KMS-11 (cell line): ENCODE measurements at regions not wholly inside any gene's neighbourhood (a gene's known extent, or its start where the extent isn't known, plus 50 kb on each side); places are given as distances from the start of the nearest gene placed in this dataset.

ENCODE experiments used
- H2AFZ ChIP-seq: fragments of 200-600 bp; sonication (generic); 2 replicates; pipeline ENCODE4 v1.6.1; 2016; ENCODE audit warnings: antibody characterized with exemption, mixed run types, low read depth
- H3K27ac ChIP-seq: fragments of 200-600 bp; sonication (generic); 2 replicates; pipeline ENCODE4 v1.6.1; 2016; ENCODE audit warnings: mild to moderate bottlenecking, mixed run types
- H3K27me3 ChIP-seq: fragments of 200-600 bp; sonication (generic); 2 replicates; pipeline ENCODE4 v1.6.1; 2017; ENCODE audit warnings: mild to moderate bottlenecking, low read depth, mixed run types, moderate library complexity; ENCODE audit not compliant: insufficient read depth
- H3K36me3 ChIP-seq: fragments of 200-600 bp; sonication (generic); 2 replicates; pipeline ENCODE4 v1.6.1; 2017; ENCODE audit warnings: mild to moderate bottlenecking, mixed run types; ENCODE audit not compliant: insufficient read depth
- H3K4me1 ChIP-seq: fragments of 200-600 bp; sonication (generic); 2 replicates; pipeline ENCODE4 v1.6.1; 2016; ENCODE audit warnings: mild to moderate bottlenecking, low read depth, mixed run types; ENCODE audit not compliant: poor library complexity, severe bottlenecking
- H3K4me2 ChIP-seq: fragments of 200-600 bp; sonication (generic); 2 replicates; pipeline ENCODE4 v1.7.0; 2016; ENCODE audit warnings: mild to moderate bottlenecking, mixed run types
- H3K4me3 ChIP-seq: fragments of 200-600 bp; sonication (generic); IDR thresholded peaks from 2 replicates; pipeline ENCODE4 v1.6.1; 2017; ENCODE audit warnings: low read depth, low read length, mixed read lengths; ENCODE audit not compliant: insufficient read depth
- H3K79me2 ChIP-seq: fragments of 200-600 bp; sonication (generic); 2 replicates; pipeline ENCODE4 v1.6.1; 2016; ENCODE audit warnings: low read depth, mixed run types; ENCODE audit not compliant: insufficient read depth
- H3K9ac ChIP-seq: fragments of 200-600 bp; sonication (generic); 2 replicates; pipeline ENCODE4 v1.6.1; 2016; ENCODE audit warnings: mild to moderate bottlenecking, mixed run types
- H4K20me1 ChIP-seq: fragments of 200-600 bp; sonication (generic); 2 replicates; pipeline ENCODE4 v1.6.1; 2016; ENCODE audit warnings: mild to moderate bottlenecking, mixed run types; ENCODE audit not compliant: insufficient read depth
- TF ChIP-seq, protein P1 (sequence below): fragments of 200-600 bp; sonication (generic); conservative IDR thresholded peaks from 2 replicates; pipeline ENCODE4 v1.6.1; 2017; ENCODE audit warnings: low read depth, mild to moderate bottlenecking, antibody characterized with exemption, low read length, moderate library complexity, mixed read lengths

GRCh38 chr16:85994492-85995490, 95.8 kb downstream of the IRF8 start:
- H2AFZ ChIP-seq: no peak overlapping the region
- no peaks in the 10 kb centered on the region for H3K79me2 ChIP-seq
- TF ChIP-seq, protein P1, sequence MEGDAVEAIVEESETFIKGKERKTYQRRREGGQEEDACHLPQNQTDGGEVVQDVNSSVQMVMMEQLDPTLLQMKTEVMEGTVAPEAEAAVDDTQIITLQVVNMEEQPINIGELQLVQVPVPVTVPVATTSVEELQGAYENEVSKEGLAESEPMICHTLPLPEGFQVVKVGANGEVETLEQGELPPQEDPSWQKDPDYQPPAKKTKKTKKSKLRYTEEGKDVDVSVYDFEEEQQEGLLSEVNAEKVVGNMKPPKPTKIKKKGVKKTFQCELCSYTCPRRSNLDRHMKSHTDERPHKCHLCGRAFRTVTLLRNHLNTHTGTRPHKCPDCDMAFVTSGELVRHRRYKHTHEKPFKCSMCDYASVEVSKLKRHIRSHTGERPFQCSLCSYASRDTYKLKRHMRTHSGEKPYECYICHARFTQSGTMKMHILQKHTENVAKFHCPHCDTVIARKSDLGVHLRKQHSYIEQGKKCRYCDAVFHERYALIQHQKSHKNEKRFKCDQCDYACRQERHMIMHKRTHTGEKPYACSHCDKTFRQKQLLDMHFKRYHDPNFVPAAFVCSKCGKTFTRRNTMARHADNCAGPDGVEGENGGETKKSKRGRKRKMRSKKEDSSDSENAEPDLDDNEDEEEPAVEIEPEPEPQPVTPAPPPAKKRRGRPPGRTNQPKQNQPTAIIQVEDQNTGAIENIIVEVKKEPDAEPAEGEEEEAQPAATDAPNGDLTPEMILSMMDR: no peak
- peaks cover 46% of the 10 kb centered on the region; the same call in 1 of the 2 replicates for H3K27me3 ChIP-seq
- no peaks in the 10 kb centered on the region for H3K4me1 ChIP-seq
- H3K4me2 ChIP-seq: no peak overlapping the region
- H3K9ac ChIP-seq: no peak overlapping the region
- H4K20me1 ChIP-seq: no peaks in the 10 kb centered on the region
- H3K27ac ChIP-seq: no peak overlapping the region
- H3K36me3 ChIP-seq: no peaks in the 10 kb centered on the region
- H3K4me3 ChIP-seq: no peak overlapping the region

- Histone ChIP-seq H3K36me3 (no peaks in the 10 kb centered on the region), H3K27ac (no peak overlapping the region), H3K4me3 (no peak overlapping the region), H3K4me1 (no peaks in the 10 kb centered on the region), H3K27me3 (peaks cover 38% of the 10 kb centered on the region; the same call in 1 of the 2 replicates), H3K79me2 (no peaks in the 10 kb centered on the region), H2AFZ (no peak overlapping the region), H3K9ac (no peak overlapping the region), H4K20me1 (no peaks in the 10 kb centered on the region), H3K4me2 (no peak overlapping the region)
- TF ChIP-seq, protein P1: no peak
Observed at GRCh38 chr16:85995541-85996423, 96.8 kb downstream of the IRF8 start.

- no peaks in the 10 kb centered on the region for H3K79me2 ChIP-seq
- peaks cover 31% of the 10 kb centered on the region; the same call in 1 of the 2 replicates for H3K27me3 ChIP-seq
- H3K4me1 ChIP-seq: no peaks in the 10 kb centered on the region
- H2AFZ ChIP-seq: no peak overlapping the region
- no peak overlapping the region for H3K4me3 ChIP-seq
- H3K9ac ChIP-seq: no peak overlapping the region
- no peak overlapping the region for H3K27ac ChIP-seq
- H3K4me2 ChIP-seq: no peak overlapping the region
- no peaks in the 10 kb centered on the region for H3K36me3 ChIP-seq
- no peaks in the 10 kb centered on the region for H4K20me1 ChIP-seq
- TF ChIP-seq, protein P1: no peak
Observed at GRCh38 chr16:85996843-85997242, 97.9 kb downstream of the IRF8 start.

DNA sequence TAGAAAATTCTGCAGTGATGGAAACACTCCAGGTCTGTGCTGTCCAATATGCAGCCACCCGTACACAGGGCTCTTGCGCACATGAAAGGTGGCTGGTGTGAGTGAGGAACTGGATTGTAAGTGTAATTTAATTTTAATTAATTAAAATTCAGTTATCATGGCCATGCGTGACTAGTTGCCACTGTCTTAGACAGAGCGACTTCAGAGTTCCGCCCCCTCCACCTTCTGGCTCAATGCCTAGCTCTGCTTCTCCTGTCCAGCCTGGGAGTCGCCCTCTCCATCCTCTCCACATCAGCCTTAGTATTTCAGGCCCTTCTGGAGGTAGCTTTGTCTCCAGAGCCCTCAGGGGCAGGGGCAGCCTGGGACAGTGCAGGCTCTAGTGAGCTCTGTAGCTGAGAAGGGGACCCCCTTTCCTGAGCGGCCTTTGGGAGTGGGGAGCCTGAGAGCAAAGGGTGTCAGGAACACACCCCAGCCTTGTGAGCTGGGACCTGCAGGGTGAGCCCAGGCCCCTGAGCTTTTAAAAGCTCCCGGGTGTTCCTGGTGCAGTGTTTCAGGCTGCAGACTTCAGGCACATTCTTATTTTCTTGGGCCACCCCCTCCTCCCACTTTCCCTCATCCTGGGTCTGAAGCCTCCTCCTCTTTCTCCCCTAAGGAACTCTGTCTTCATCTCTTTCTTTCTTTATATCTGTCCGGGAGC, 99.4 kb downstream of the IRF8 start:
- H3K36me3 ChIP-seq: no peaks in the 10 kb centered on the region
- no peak overlapping the region for H3K4me3 ChIP-seq
- H2AFZ ChIP-seq: no peak overlapping the region
- H3K27ac ChIP-seq: no peak overlapping the region
- no peaks in the 10 kb centered on the region for H3K4me1 ChIP-seq
- TF ChIP-seq, protein P1: no peak
- H3K27me3 ChIP-seq: peaks cover 24% of the 10 kb centered on the region
- H3K79me2 ChIP-seq: no peaks in the 10 kb centered on the region
- H3K4me2 ChIP-seq: no peak overlapping the region
- no peak overlapping the region for H3K9ac ChIP-seq
- H4K20me1 ChIP-seq: no peaks in the 10 kb centered on the region
